Body of pancreas (tissue), 4 donors: ENCODE measurements at regions not wholly inside any gene's neighbourhood (a gene's known extent, or its start where the extent isn't known, plus 50 kb on each side); places are given as distances from the start of the nearest gene placed in this dataset.

Source experiments
- ATAC-seq: fragments of 150-250 bp; one replicate; pipeline ENCODE4 v1.9.1; 2016
- DNase-seq, 4 donors: peaks; one replicate each; pipeline ENCODE4 v3.0.0-alpha.2; 2019
- H3K27ac ChIP-seq, 4 donors: fragments of 200-600 bp; sonication (generic); 1 replicate in 3 of 4; 2 replicates in 1 of 4; pipeline versions ENCODE4 v1.5.1 to v1.6.1; 2016 to 2019; ENCODE audit warnings: mild to moderate bottlenecking in 1 of 4, mixed read lengths in 1 of 4, moderate library complexity in 1 of 4
- H3K27me3 ChIP-seq, 2 donors: fragments of 200-600 bp; sonication (generic); one replicate each; pipeline ENCODE4 v1.6.0; 2016; ENCODE audit warnings: mild to moderate bottlenecking in 1 of 2
- H3K36me3 ChIP-seq, 2 donors: fragments of 200-600 bp; sonication (generic); replicated peaks in 1 of 2; 2 replicates each; pipeline ENCODE4 v1.5.1; 2016; ENCODE audit warnings: low read depth in 2 of 2; ENCODE audit not compliant: insufficient read depth in 1 of 2
- H3K4me1 ChIP-seq: fragments of 200-600 bp; sonication (generic); one replicate; pipeline ENCODE4 v1.6.0; 2016
- H3K4me3 ChIP-seq, 2 donors: fragments of 200-600 bp; sonication (generic); 1 replicate in 1 of 2; 2 replicates in 1 of 2; pipeline ENCODE4 v1.5.1; 2016 to 2019
- H3K9me3 ChIP-seq, 3 donors: fragments of 200-600 bp; sonication (generic); 1 replicate in 2 of 3; 2 replicates in 1 of 3; pipeline ENCODE4 v1.5.1; 2016
- POLR2A ChIP-seq, 3 donors: fragments of 450-650 bp; IDR thresholded peaks; one replicate each; pipeline ENCODE4 v1.6.1; 2016; ENCODE audit warnings: antibody characterized with exemption in 3 of 3, mild to moderate bottlenecking in 2 of 3
- WGBS, 2 donors: methylation state at CpG; one replicate each; pipeline ENCODE4 v1.1.5; 2017; 5-methylcytosine and 5-hydroxymethylcytosine counted together
- intact Hi-C: fragments of 100-400 bp; cut with DNase I; formaldehyde crosslinking; loops from one replicate; pipeline ENCODE4 v1.15.1; 2023
- TF ChIP-seq, protein P1 (sequence below), 7 experiments: fragments of 450-650 bp in 4 of 7; fragments of 200-600 bp in 3 of 7; sonication (generic) in 3 of 7; IDR thresholded peaks; one replicate each; pipeline ENCODE4 v1.5.1; 2016 to 2019; ENCODE audit warnings: antibody characterized with exemption in 7 of 7

DNA sequence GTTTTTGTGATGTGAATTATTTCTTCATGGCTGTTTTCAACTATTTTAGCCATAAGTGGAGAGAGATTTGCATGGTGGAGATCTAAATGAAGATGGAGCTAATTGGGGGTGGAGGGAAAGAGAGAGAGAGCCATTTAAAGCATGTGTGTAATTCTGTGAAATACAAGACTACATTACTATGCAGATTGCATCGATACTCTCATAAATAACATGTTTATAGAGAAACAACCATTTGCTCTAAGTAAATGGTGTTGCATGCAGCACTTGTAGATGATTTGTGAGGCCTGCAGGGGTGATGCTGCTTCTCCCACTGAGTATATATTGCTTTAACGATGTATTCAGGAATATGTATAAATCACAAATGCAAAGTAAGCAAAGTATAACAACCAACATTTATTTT, 270.2 kb upstream of the RIOK2 start:
- WGBS, 2 donors: 71 to 89% methylated on average over 2 of the region's 2 CpGs
- no peak for ATAC-seq

DNA sequence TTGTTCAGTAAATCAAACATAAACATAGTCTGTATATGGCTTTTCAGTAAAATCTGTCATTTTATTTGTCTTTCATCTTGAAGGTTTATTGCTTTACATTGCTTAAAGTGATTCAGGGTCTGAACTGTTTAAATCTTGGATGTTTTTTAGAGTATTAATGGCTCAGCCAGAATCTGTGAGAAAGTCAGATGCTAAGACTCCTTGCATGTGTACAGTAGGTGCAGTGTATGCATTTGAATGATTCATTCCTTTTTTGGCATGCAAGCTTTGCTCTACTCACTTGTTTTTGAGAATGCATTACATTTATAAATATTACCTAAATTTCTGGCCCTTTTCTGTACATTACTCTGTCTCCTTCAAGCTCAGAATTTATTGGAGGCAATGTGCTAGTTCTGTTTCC, 271.0 kb upstream of the RIOK2 start:
- no peaks in the 10 kb centered on the region for H3K4me1 ChIP-seq

More for the DNA sequence above, 270.2 kb upstream of the RIOK2 start:
- intact Hi-C loops: no loop called here
- H3K27me3 ChIP-seq: no peaks in the 10 kb centered on the region
- TF ChIP-seq, protein P1, sequence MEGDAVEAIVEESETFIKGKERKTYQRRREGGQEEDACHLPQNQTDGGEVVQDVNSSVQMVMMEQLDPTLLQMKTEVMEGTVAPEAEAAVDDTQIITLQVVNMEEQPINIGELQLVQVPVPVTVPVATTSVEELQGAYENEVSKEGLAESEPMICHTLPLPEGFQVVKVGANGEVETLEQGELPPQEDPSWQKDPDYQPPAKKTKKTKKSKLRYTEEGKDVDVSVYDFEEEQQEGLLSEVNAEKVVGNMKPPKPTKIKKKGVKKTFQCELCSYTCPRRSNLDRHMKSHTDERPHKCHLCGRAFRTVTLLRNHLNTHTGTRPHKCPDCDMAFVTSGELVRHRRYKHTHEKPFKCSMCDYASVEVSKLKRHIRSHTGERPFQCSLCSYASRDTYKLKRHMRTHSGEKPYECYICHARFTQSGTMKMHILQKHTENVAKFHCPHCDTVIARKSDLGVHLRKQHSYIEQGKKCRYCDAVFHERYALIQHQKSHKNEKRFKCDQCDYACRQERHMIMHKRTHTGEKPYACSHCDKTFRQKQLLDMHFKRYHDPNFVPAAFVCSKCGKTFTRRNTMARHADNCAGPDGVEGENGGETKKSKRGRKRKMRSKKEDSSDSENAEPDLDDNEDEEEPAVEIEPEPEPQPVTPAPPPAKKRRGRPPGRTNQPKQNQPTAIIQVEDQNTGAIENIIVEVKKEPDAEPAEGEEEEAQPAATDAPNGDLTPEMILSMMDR (IDR thresholded peaks at IDR 0.05): no peak
- no peaks in the 10 kb centered on the region for H3K9me3 ChIP-seq
- no peaks in the 10 kb centered on the region for H3K4me1 ChIP-seq
- no peak overlapping the region for H3K4me3 ChIP-seq
- DNase-seq: no peak
- H3K27ac ChIP-seq: no peak overlapping the region
- no peaks in the 10 kb centered on the region for H3K36me3 ChIP-seq

DNA sequence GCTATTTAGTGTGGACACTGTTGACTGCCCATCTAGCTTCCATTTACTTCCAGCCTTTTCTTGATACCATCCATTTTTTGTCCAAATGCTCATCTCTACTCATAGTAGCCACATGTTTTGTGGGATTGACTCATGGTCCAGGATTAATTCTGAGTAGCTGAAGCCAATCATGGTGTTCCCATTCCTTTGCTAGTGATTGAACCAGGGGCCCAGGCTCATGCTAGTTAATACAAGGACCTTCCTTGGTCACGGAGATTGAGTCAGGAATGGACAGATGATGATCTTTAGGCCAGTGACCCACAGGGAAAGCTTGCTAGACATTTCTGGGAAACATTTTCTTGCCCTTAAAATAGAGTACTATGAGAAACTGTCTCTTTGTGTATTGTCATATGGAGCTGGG, 272.9 kb upstream of the RIOK2 start:
- intact Hi-C loops: no loop called here
- TF ChIP-seq POLR2A (IDR thresholded peaks at IDR 0.05): no peak
- TF ChIP-seq, protein P1 (IDR thresholded peaks at IDR 0.05): no peak

More for the DNA sequence above, 271.0 kb upstream of the RIOK2 start:
- Histone ChIP-seq H3K9me3 (no peaks in the 10 kb centered on the region), H3K36me3 (no peaks in the 10 kb centered on the region), H3K27me3 (no peaks in the 10 kb centered on the region), H3K4me3 (no peak overlapping the region), H3K27ac (no peak overlapping the region)
- no peak for DNase-seq
- no peak for ATAC-seq
- TF ChIP-seq POLR2A (IDR thresholded peaks at IDR 0.05): no peak
- TF ChIP-seq, protein P1 (IDR thresholded peaks at IDR 0.05): no peak
- intact Hi-C loops: no loop called here

DNA sequence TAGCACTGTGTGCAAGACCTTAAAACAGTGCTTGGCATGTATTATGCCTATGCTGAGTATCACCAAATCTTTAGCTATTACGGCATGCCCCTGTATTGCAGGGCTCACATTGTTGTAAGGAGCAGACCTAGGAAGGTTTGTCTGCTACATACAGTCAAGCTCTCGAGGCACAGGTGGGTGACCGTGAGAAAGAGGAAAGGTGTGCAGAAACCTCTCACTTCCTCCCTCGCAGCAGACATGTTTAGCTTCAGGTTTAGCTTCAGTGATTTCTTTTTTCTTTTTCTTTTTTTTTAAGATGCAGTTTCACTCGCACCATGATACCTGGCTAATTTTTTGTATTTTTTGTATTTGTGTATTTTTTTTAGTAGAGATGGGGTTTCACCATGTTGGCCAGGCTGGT, 275.8 kb upstream of the RIOK2 start:
- DNase-seq (no peak), ATAC-seq (no peak)
- 60 to 63% methylated on average over 5 of the region's 5 CpGs for WGBS, 2 donors
- H3K4me3 ChIP-seq: no peak overlapping the region
- H3K9me3 ChIP-seq: no peaks in the 10 kb centered on the region
- intact Hi-C loops: no loop called here
- H3K36me3 ChIP-seq: no peaks in the 10 kb centered on the region
- TF ChIP-seq POLR2A (IDR thresholded peaks at IDR 0.05): no peak
- TF ChIP-seq, protein P1 (IDR thresholded peaks at IDR 0.05): no peak
- no peak overlapping the region for H3K27ac ChIP-seq
- H3K4me1 ChIP-seq: no peaks in the 10 kb centered on the region
- H3K27me3 ChIP-seq: no peaks in the 10 kb centered on the region

More for the DNA sequence above, 272.9 kb upstream of the RIOK2 start:
- H3K36me3 ChIP-seq: no peaks in the 10 kb centered on the region
- DNase-seq: no peak
- no peak overlapping the region for H3K27ac ChIP-seq
- 63 to 83% methylated on average over 1 of the region's 1 CpG for WGBS, 2 donors
- H3K4me1 ChIP-seq: no peaks in the 10 kb centered on the region
- no peaks in the 10 kb centered on the region for H3K27me3 ChIP-seq
- no peak for ATAC-seq
- H3K4me3 ChIP-seq: no peak overlapping the region
- no peaks in the 10 kb centered on the region for H3K9me3 ChIP-seq

DNA sequence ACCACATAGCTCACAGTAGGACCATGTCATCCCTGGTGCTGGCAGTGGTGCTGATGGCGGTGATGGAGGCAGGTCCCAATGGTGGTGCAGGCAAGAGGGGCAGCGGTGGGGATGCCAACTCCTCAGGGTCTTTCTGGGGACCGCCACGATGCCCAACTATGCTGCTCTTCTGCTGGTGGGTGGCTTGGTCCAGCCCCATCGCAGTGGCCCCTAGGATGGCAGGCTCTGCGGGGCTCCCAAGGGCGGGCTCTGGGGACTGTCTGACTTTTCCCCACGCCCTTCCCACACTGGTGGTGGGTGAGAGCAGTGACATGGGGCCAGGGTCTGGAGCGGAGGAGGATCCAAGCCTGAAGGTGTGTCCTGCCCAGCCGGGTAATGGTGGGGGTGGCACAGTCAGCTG, 288.9 kb upstream of the RIOK2 start:
- Histone ChIP-seq H3K4me3 (no peak overlapping the region), H3K9me3 (peaks cover 0 to 14% (median 0%) of the 10 kb centered on the region in 3 donors), H3K4me1 (no peaks in the 10 kb centered on the region), H3K36me3 (no peaks in the 10 kb centered on the region), H3K27me3 (no peaks in the 10 kb centered on the region), H3K27ac (no peak overlapping the region)
- 76 to 84% methylated on average over 3 to 9 of the region's 10 CpGs for WGBS, 2 donors
- intact Hi-C loops: no loop called here
- no peak for DNase-seq
- TF ChIP-seq, protein P1 (IDR thresholded peaks at IDR 0.05): no peak
- TF ChIP-seq POLR2A (IDR thresholded peaks at IDR 0.05): no peak
- ATAC-seq: no peak
